HepG2 (cell line): ENCODE measurements at regions not wholly inside any gene's neighbourhood (a gene's known extent, or its start where the extent isn't known, plus 50 kb on each side); places are given as distances from the start of the nearest gene placed in this dataset.
A peak's percentile ranks its signal among the peaks of the same experiment; 100 is the strongest.

Experiments used
- ATAC-seq: fragments of 200-7000 bp; cut with Tn5 transposase; 3 replicates; pipeline ENCODE4 v1.9.1; 2020; ENCODE audit warnings: mild to moderate bottlenecking, moderate library complexity
- BruUV-seq: library from RNA; stranded (reverse); fragments of 400-500 nt; replicated peaks from 2 replicates; lab custom pipeline; 2021; lab: Mats Ljungman, UMichigan
- CTCF ChIA-PET: fragments of 300-600 bp; formaldehyde crosslinking; extraction: SDS; loops from one replicate; lab custom pipeline; 2021; ENCODE audit warnings: low total read pairs, inconsistent platforms, low intra/inter-chr PET ratio; lab: Yijun Ruan, JAX
- POLR2A ChIA-PET: fragments of 350-600 bp; sonication (Branson Sonifier 250); formaldehyde crosslinking; loops from one replicate; lab custom pipeline; 2020; ENCODE audit warnings: antibody characterized with exemption, inconsistent platforms; lab: Yijun Ruan, JAX
- DNase-seq: peaks from one replicate; pipeline ENCODE4 v3.0.0-alpha.2; 2015; ENCODE audit warnings: low spot score
- FAIRE-seq: peaks from 3 replicates; lab custom pipeline; 2011; peaks lifted over from hg19 to GRCh38; lab: Jason Lieb, UNC
- H2AFZ ChIP-seq: one replicate; pipeline ENCODE4 v1.6.1; 2011; ENCODE audit warnings: low read length, inconsistent platforms
- H3K27ac ChIP-seq: fragments of 300-600 bp; 3 replicates; pipeline ENCODE4 v1.8.0; 2011; ENCODE audit warnings: mixed run types, mild to moderate bottlenecking, mixed read lengths, low read length, inconsistent platforms; ENCODE audit not compliant: insufficient read depth; ENCODE audit errors: extremely low read length
- H3K27me3 ChIP-seq, 2 experiments: fragments of 200-600 bp in 1 of 2; 2 replicates in 1 of 2; 3 replicates in 1 of 2; pipeline versions ENCODE4 v1.6.0 to v1.8.0; 2011; ENCODE audit warnings: low read length in 2 of 2, mild to moderate bottlenecking in 2 of 2, moderate library complexity in 2 of 2, inconsistent platforms in 1 of 2; ENCODE audit not compliant: insufficient read depth in 2 of 2, control insufficient read depth in 1 of 2
- H3K36me3 ChIP-seq, 2 experiments: fragments of 200-600 bp in 1 of 2; replicated peaks in 1 of 2; 2 replicates in 1 of 2; 3 replicates in 1 of 2; pipeline versions ENCODE4 v1.5.1 to v1.8.0; 2011; ENCODE audit warnings: low read length in 2 of 2, inconsistent platforms in 1 of 2; ENCODE audit not compliant: insufficient read depth in 2 of 2, control insufficient read depth in 1 of 2
- H3K4me1 ChIP-seq: 2 replicates; pipeline ENCODE4 v1.5.1; 2012; ENCODE audit warnings: low read length, inconsistent platforms; ENCODE audit not compliant: insufficient read depth
- H3K4me2 ChIP-seq: 2 replicates; pipeline ENCODE4 v1.6.0; 2011; ENCODE audit warnings: low read depth, low read length, inconsistent platforms
- H3K4me3 ChIP-seq, 3 experiments: fragments of 200-600 bp in 1 of 3; sonication (generic), shearing (Covaris generic) in 1 of 3; replicated peaks in 1 of 3; 2 replicates each; pipeline ENCODE4 v1.5.1; 2011 to 2016; ENCODE audit warnings: low read length in 3 of 3, inconsistent platforms in 2 of 3, low read depth in 2 of 3, mild to moderate bottlenecking in 2 of 3, control low read depth in 1 of 3, mixed read lengths in 1 of 3; ENCODE audit not compliant: insufficient read depth in 1 of 3
- H3K79me2 ChIP-seq: one replicate; pipeline ENCODE4 v1.6.1; 2011; ENCODE audit warnings: low read length, inconsistent platforms; ENCODE audit not compliant: insufficient read depth
- H3K9ac ChIP-seq: 2 replicates; pipeline ENCODE4 v1.6.0; 2011; ENCODE audit warnings: mild to moderate bottlenecking, low read depth, low read length, inconsistent platforms; ENCODE audit not compliant: insufficient read depth
- H3K9me3 ChIP-seq: 2 replicates; pipeline ENCODE4 v1.5.1; 2012; ENCODE audit warnings: mild to moderate bottlenecking, low read length
- H4K20me1 ChIP-seq: 2 replicates; pipeline ENCODE4 v1.6.0; 2011; ENCODE audit warnings: inconsistent platforms, mild to moderate bottlenecking, low read length, moderate library complexity; ENCODE audit not compliant: insufficient read depth
- IKZF1 ChIP-seq: fragments of 450-650 bp; IDR thresholded peaks from 2 replicates; pipeline ENCODE4 v1.7.1; 2016
- ISL2 ChIP-seq: sonication (generic); formaldehyde crosslinking; IDR thresholded peaks from 2 replicates; pipeline ENCODE4 v1.5.0; 2020; ENCODE audit warnings: missing genetic modification reagents
- MYC ChIP-seq: sonication (generic); formaldehyde crosslinking; IDR thresholded peaks from 2 replicates; pipeline ENCODE4 v1.9.0; 2021; ENCODE audit warnings: missing genetic modification reagents, borderline replicate concordance
- TBX3 ChIP-seq: fragments of 450-650 bp; IDR thresholded peaks from 2 replicates; pipeline ENCODE4 v1.6.1; 2017; ENCODE audit warnings: antibody characterized with exemption, mild to moderate bottlenecking, inconsistent platforms, borderline replicate concordance
- ZBTB26 ChIP-seq: IDR thresholded peaks from 2 replicates; pipeline ENCODE4 v1.6.1; 2016; ENCODE audit warnings: missing compliant biosample characterization, missing genetic modification reagents, borderline replicate concordance
- ZNF207 ChIP-seq: fragments of 450-650 bp; IDR thresholded peaks from 2 replicates; pipeline ENCODE4 v1.6.1; 2016; ENCODE audit warnings: antibody characterized with exemption, borderline replicate concordance
- ZNF468 ChIP-seq: sonication (generic); formaldehyde crosslinking; IDR thresholded peaks from 2 replicates; pipeline ENCODE4 v1.8.0; 2022; ENCODE audit warnings: mild to moderate bottlenecking, moderate library complexity, missing genetic modification reagents
- ZNF766 ChIP-seq: sonication (generic); formaldehyde crosslinking; IDR thresholded peaks from 2 replicates; pipeline ENCODE4 v1.5.0; 2020; ENCODE audit warnings: missing genetic modification reagents, borderline replicate concordance
- ZZZ3 ChIP-seq: sonication (generic); formaldehyde crosslinking; IDR thresholded peaks from 2 replicates; pipeline ENCODE4 v1.4.0; 2020; ENCODE audit warnings: missing genetic modification reagents, mild to moderate bottlenecking, borderline replicate concordance
- WGBS: methylation state at CpG from one replicate; pipeline ENCODE4 v1.1.6; 2017; ENCODE audit warnings: low lambda C conversion rate; 5-methylcytosine and 5-hydroxymethylcytosine counted together
- in situ Hi-C: cut with HindIII; loops from 2 replicates; pipeline ENCODE4 v1.10.0; 2017; ENCODE audit warnings: low pct_unique_long_range_greater_than_20kb; ENCODE audit not compliant: extremely low pct_ligation_motif_present
- intact Hi-C: fragments of 100-400 bp; cut with micrococcal nuclease; formaldehyde crosslinking; loops from one replicate; pipeline ENCODE4 v1.10.0; 2022; ENCODE audit not compliant: unreplicated experiment
- TF ChIP-seq, protein P1 (sequence below): sonication (generic); formaldehyde crosslinking; IDR thresholded peaks from one replicate; pipeline ENCODE4 v1.5.1; 2020; ENCODE audit warnings: mild to moderate bottlenecking, missing genetic modification reagents; ENCODE audit errors: not compliant biosample characterization
- TF ChIP-seq, protein P2 (sequence below): fragments of 450-650 bp; IDR thresholded peaks from 2 replicates; pipeline ENCODE4 v1.6.1; 2016

DNA sequence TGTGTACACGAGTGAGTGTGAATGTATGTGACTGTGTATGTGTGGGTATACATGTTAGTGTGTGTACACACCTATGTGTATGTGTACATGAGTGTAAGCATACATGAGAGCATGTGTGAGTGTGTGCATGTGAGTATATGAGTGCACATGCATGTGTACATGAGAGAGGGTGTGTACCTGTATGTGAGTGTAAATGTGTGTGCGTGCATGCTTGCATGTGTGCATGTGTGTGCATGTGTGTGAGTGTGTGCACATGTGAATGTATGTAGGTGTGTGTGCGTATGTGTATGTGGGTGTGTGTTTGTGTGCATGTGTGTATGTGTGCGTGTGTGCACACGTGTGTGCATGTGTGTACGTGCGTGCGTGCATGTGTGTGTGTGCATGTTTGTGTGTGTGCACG is 183.4 kb downstream of the BMP7 start:
- intact Hi-C loops (no loop called here), in situ Hi-C loops (no loop called here)
- no peaks in the 10 kb centered on the region for H3K36me3 ChIP-seq
- peaks cover 5 to 35% of the 10 kb centered on the region in 2 experiments; a peak in 4 of 5 replicates for H3K27me3 ChIP-seq
- no peak for ATAC-seq
- DNase-seq = no peak
- no peak overlapping the region for H2AFZ ChIP-seq
- ChIA-PET CTCF (no interaction called here), POLR2A (no interaction called here)
- H3K79me2 ChIP-seq = no peaks in the 10 kb centered on the region
- no peak overlapping the region for H3K27ac ChIP-seq
- H3K4me3 ChIP-seq = no peak overlapping the region
- BruUV-seq = no TSS peak
- FAIRE-seq = no peak
- no peak overlapping the region for H3K4me2 ChIP-seq
- TF ChIP-seq ZNF468 (0 out of 2 replicates have a peak, but pooled peaks have one; percentile 48), TBX3 (peak; percentile 34; the same call in 1 of the 2 replicates), ZBTB26 (CRISPR knock-in tag) (no peak), ZNF207 (peak; percentile 94), ZNF766 (no peak), MYC (no peak), ISL2 (CRISPR knock-in tag) (no peak), IKZF1 (0 out of 2 replicates have a peak, but pooled peaks have one; percentile 87), ZZZ3 (CRISPR knock-in tag) (no peak)
- TF ChIP-seq, protein P1, sequence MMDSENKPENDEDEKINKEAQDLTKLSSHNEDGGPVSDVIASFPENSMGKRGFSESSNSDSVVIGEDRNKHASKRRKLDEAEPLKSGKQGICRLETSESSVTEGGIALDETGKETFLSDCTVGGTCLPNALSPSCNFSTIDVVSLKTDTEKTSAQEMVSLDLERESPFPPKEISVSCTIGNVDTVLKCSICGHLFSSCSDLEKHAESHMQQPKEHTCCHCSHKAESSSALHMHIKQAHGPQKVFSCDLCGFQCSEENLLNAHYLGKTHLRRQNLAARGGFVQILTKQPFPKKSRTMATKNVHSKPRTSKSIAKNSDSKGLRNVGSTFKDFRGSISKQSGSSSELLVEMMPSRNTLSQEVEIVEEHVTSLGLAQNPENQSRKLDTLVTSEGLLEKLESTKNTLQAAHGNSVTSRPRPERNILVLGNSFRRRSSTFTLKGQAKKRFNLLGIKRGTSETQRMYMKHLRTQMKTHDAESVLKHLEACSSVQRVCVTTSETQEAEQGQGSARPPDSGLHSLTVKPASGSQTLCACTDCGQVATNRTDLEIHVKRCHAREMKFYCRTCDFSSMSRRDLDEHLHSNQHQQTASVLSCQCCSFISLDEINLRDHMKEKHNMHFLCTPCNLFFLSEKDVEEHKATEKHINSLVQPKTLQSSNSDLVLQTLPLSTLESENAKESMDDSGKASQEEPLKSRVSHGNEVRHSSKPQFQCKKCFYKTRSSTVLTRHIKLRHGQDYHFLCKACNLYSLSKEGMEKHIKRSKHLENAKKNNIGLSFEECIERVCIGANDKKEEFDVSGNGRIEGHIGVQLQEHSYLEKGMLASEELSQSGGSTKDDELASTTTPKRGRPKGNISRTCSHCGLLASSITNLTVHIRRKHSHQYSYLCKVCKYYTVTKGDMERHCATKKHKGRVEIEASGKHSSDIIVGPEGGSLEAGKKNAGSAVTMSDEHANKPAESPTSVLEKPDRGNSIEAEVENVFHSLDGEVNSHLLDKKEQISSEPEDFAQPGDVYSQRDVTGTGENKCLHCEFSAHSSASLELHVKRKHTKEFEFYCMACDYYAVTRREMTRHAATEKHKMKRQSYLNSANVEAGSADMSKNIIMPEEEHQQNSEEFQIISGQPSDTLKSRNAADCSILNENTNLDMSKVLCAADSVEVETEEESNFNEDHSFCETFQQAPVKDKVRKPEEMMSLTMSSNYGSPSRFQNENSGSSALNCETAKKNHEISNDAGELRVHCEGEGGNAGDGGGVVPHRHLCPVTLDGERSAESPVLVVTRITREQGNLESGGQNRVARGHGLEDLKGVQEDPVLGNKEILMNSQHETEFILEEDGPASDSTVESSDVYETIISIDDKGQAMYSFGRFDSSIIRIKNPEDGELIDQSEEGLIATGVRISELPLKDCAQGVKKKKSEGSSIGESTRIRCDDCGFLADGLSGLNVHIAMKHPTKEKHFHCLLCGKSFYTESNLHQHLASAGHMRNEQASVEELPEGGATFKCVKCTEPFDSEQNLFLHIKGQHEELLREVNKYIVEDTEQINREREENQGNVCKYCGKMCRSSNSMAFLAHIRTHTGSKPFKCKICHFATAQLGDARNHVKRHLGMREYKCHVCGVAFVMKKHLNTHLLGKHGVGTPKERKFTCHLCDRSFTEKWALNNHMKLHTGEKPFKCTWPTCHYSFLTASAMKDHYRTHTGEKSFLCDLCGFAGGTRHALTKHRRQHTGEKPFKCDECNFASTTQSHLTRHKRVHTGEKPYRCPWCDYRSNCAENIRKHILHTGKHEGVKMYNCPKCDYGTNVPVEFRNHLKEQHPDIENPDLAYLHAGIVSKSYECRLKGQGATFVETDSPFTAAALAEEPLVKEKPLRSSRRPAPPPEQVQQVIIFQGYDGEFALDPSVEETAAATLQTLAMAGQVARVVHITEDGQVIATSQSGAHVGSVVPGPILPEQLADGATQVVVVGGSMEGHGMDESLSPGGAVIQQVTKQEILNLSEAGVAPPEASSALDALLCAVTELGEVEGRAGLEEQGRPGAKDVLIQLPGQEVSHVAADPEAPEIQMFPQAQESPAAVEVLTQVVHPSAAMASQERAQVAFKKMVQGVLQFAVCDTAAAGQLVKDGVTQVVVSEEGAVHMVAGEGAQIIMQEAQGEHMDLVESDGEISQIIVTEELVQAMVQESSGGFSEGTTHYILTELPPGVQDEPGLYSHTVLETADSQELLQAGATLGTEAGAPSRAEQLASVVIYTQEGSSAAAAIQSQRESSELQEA = no peak
- TF ChIP-seq, protein P2, sequence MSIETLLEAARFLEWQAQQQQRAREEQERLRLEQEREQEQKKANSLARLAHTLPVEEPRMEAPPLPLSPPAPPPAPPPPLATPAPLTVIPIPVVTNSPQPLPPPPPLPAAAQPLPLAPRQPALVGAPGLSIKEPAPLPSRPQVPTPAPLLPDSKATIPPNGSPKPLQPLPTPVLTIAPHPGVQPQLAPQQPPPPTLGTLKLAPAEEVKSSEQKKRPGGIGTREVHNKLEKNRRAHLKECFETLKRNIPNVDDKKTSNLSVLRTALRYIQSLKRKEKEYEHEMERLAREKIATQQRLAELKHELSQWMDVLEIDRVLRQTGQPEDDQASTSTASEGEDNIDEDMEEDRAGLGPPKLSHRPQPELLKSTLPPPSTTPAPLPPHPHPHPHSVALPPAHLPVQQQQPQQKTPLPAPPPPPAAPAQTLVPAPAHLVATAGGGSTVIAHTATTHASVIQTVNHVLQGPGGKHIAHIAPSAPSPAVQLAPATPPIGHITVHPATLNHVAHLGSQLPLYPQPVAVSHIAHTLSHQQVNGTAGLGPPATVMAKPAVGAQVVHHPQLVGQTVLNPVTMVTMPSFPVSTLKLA = peak; percentile 99
- H3K9me3 ChIP-seq = peaks cover 16% of the 10 kb centered on the region
- no peaks in the 10 kb centered on the region for H4K20me1 ChIP-seq
- no peaks in the 10 kb centered on the region for H3K4me1 ChIP-seq
- H3K9ac ChIP-seq = no peak overlapping the region
- WGBS = 49% methylated on average over 9 of the region's 9 CpGs
